ENCODE measurements at regions not wholly inside any gene's neighbourhood (a gene's known extent, or its start where the extent isn't known, plus 50 kb on each side); places are given as distances from the start of the nearest gene placed in this dataset.

- DNase-seq = no peak
Observed at GRCh38 chr12:128164533-128164932, 102.4 kb upstream of the TMEM132C start.

GRCh38 chr12:128165387-128165786 is 101.6 kb upstream of the TMEM132C start:
- no peak for DNase-seq

- DNase-seq = no peak
Observed at GRCh38 chr12:128168273-128168672, 98.7 kb upstream of the TMEM132C start.

GRCh38 chr12:128170181-128170580 is 96.8 kb upstream of the TMEM132C start:
- no peak for DNase-seq

- DNase-seq = no peak
Observed at GRCh38 chr12:128178565-128178964, 88.4 kb upstream of the TMEM132C start.

- DNase-seq = no peak
Observed at GRCh38 chr12:128178966-128179365, 88.0 kb upstream of the TMEM132C start.

GRCh38 chr12:128180166-128180565 is 86.8 kb upstream of the TMEM132C start:
- no peak for DNase-seq

GRCh38 chr12:128190052-128190451 is 76.9 kb upstream of the TMEM132C start:
- no peak for DNase-seq

- no peak for DNase-seq
Observed at GRCh38 chr12:128190614-128191013, 76.4 kb upstream of the TMEM132C start.

GRCh38 chr12:128191380-128191779 is 75.6 kb upstream of the TMEM132C start:
- no peak for DNase-seq

- DNase-seq = no peak
Observed at GRCh38 chr12:128204711-128205110, 62.3 kb upstream of the TMEM132C start.

- DNase-seq = no peak
Observed at GRCh38 chr12:128205145-128205544, 61.8 kb upstream of the TMEM132C start.

- no peak for DNase-seq
Observed at GRCh38 chr12:128205758-128206157, 61.2 kb upstream of the TMEM132C start.
